ENCODE measurements at regions not wholly inside any gene's neighbourhood (a gene's known extent, or its start where the extent isn't known, plus 50 kb on each side); places are given as distances from the start of the nearest gene placed in this dataset.

GRCh38 chr2:128525653-128526052 is 207.0 kb upstream of the HS6ST1 start:
- no peaks in the 10 kb centered on the region for H3K27me3 ChIP-seq (ENCODE audit: insufficient read depth)
- no peak overlapping the region for H3K4me2 ChIP-seq
- H3K9me3 ChIP-seq: no peaks in the 10 kb centered on the region
- DNase-seq: no peak
- TF ChIP-seq TAF1 (IDR thresholded peaks at IDR 0.05; ENCODE audit: borderline replicate concordance, low read depth, low read length) (no peak), EP300 (IDR thresholded peaks at IDR 0.05; ENCODE audit: borderline replicate concordance in 1 of 2, low read depth in 1 of 2, low read length in 1 of 2) (no peak), ZBTB33 (IDR thresholded peaks at IDR 0.05; ENCODE audit: borderline replicate concordance, low read depth) (no peak), CTCF (IDR thresholded peaks at IDR 0.05) (no peak)
- peaks cover 0 to 7% of the 10 kb centered on the region in 2 experiments; a peak in 1 of 4 replicates for H3K4me1 ChIP-seq (ENCODE audit: control insufficient read depth in 1 of 2, insufficient read depth in 2 of 2, low read depth in 1 of 2, low read length in 1 of 2)
- H3K27ac ChIP-seq (ENCODE audit: low read depth in 2 of 2, low read length in 1 of 2): no peak overlapping the region
- H4K20me1 ChIP-seq (ENCODE audit: insufficient read depth): no peaks in the 10 kb centered on the region
- no peaks in the 10 kb centered on the region for H3K36me3 ChIP-seq (replicated peaks in 1 of 2; ENCODE audit: control insufficient read depth in 1 of 2, insufficient read depth in 2 of 2, low read length in 1 of 2)
- H2AFZ ChIP-seq (ENCODE audit: low read depth): no peak overlapping the region
- no peak overlapping the region for H3K9ac ChIP-seq
- POLR2A ChIA-PET: no interaction called here
- no peaks in the 10 kb centered on the region for H3K79me2 ChIP-seq (ENCODE audit: insufficient read depth)
- H3K4me3 ChIP-seq (ENCODE audit: low read depth in 2 of 2, low read length in 1 of 2): no peak overlapping the region
- no peaks in the 10 kb centered on the region for H3K9me2 ChIP-seq
- 30% methylated on average over 5 of the region's 6 CpGs for WGBS (ENCODE audit: low lambda C conversion rate)
- CTCF ChIA-PET: no interaction called here
- H3F3A ChIP-seq (replicated peaks; ENCODE audit: insufficient read depth): no peaks in the 10 kb centered on the region

- TF ChIP-seq FOXJ3 (CRISPR knock-in tag; IDR thresholded peaks at IDR 0.05) (no peak), PBX3 (IDR thresholded peaks at IDR 0.05) (no peak), MEF2A (IDR thresholded peaks at IDR 0.05; ENCODE audit: borderline replicate concordance, low read depth) (no peak), USF2 (IDR thresholded peaks at IDR 0.05; ENCODE audit: borderline replicate concordance, low read depth, low read length) (no peak), CHD2 (IDR thresholded peaks at IDR 0.05; ENCODE audit: low read length, partially characterized antibody) (no peak)
- Histone ChIP-seq H3K79me2 (ENCODE audit: insufficient read depth) (no peaks in the 10 kb centered on the region), H3K9ac (no peak overlapping the region), H3K4me1 (ENCODE audit: control insufficient read depth in 1 of 2, insufficient read depth in 2 of 2, low read depth in 1 of 2, low read length in 1 of 2) (peaks cover 0 to 2% of the 10 kb centered on the region in 2 experiments; a peak in 1 of 4 replicates), H3K9me3 (no peaks in the 10 kb centered on the region), H3K9me2 (no peaks in the 10 kb centered on the region), H3K36me3 (replicated peaks in 1 of 2; ENCODE audit: control insufficient read depth in 1 of 2, insufficient read depth in 2 of 2, low read length in 1 of 2) (no peaks in the 10 kb centered on the region), H3K4me2 (no peak overlapping the region), H2AFZ (ENCODE audit: low read depth) (no peak overlapping the region), H4K20me1 (ENCODE audit: insufficient read depth) (no peaks in the 10 kb centered on the region), H3K27me3 (ENCODE audit: insufficient read depth) (no peaks in the 10 kb centered on the region), H3K4me3 (ENCODE audit: low read depth in 2 of 2, low read length in 1 of 2) (no peak overlapping the region), H3F3A (replicated peaks; ENCODE audit: insufficient read depth) (no peaks in the 10 kb centered on the region), H3K27ac (ENCODE audit: low read depth in 2 of 2, low read length in 1 of 2) (no peak overlapping the region)
- CTCF ChIA-PET: no interaction called here
- POLR2A ChIA-PET: no interaction called here
- WGBS (ENCODE audit: low lambda C conversion rate): 64% methylated on average over 13 of the region's 14 CpGs
- no peak for DNase-seq
Measured at GRCh38 chr2:128526455-128526976, 207.8 kb upstream of the HS6ST1 start.

Data from SK-N-SH (cell line).